ENCODE measurements at regions not wholly inside any gene's neighbourhood (a gene's known extent, or its start where the extent isn't known, plus 50 kb on each side); places are given as distances from the start of the nearest gene placed in this dataset.
A peak's percentile ranks its signal among the peaks of the same experiment; 100 is the strongest.

- no peaks in the 10 kb centered on the region for H3K9me3 ChIP-seq
- no peak for TF ChIP-seq CTCF (IDR thresholded peaks at IDR 0.05)
- H3K4me3 ChIP-seq = no peak overlapping the region
- intact Hi-C loops (cut with DNase I, micrococcal nuclease) = no loop called here
- peaks cover 4% of the 10 kb centered on the region for H3K4me1 ChIP-seq (ENCODE audit: low read depth)
- no peaks in the 10 kb centered on the region for H3K36me3 ChIP-seq (ENCODE audit: low read depth)
- peak; percentile 92 for ATAC-seq
- DNase-seq = peak in 1 of 3 donors; percentile 73
Measured at GRCh38 chr3:23079976-23080375, 123.2 kb upstream of the UBE2E2 start.

- peaks cover 4% of the 10 kb centered on the region for H3K4me1 ChIP-seq (ENCODE audit: low read depth)
- ATAC-seq (no peak), DNase-seq (no peak)
- TF ChIP-seq CTCF (IDR thresholded peaks at IDR 0.05) = no peak
- intact Hi-C loops (cut with DNase I, micrococcal nuclease) = no loop called here
- H3K36me3 ChIP-seq (ENCODE audit: low read depth) = no peaks in the 10 kb centered on the region
- H3K9me3 ChIP-seq = no peaks in the 10 kb centered on the region
- H3K4me3 ChIP-seq = no peak overlapping the region
Measured at GRCh38 chr3:23083701-23084100, 119.4 kb upstream of the UBE2E2 start.

GRCh38 chr3:23084367-23084766, 118.8 kb upstream of the UBE2E2 start:
- intact Hi-C loops (cut with DNase I, micrococcal nuclease) = no loop called here
- H3K9me3 ChIP-seq = no peaks in the 10 kb centered on the region
- no peak for ATAC-seq
- no peaks in the 10 kb centered on the region for H3K36me3 ChIP-seq (ENCODE audit: low read depth)
- no peak for DNase-seq
- peaks cover 4% of the 10 kb centered on the region for H3K4me1 ChIP-seq (ENCODE audit: low read depth)
- TF ChIP-seq CTCF (IDR thresholded peaks at IDR 0.05) = no peak
- H3K4me3 ChIP-seq = no peak overlapping the region

GRCh38 chr3:23085261-23085660, 117.9 kb upstream of the UBE2E2 start:
- ATAC-seq (no peak), DNase-seq (no peak)
- H3K9me3 ChIP-seq = no peaks in the 10 kb centered on the region
- H3K36me3 ChIP-seq (ENCODE audit: low read depth) = no peaks in the 10 kb centered on the region
- intact Hi-C loops (cut with DNase I, micrococcal nuclease) = no loop called here
- peaks cover under 1% of the 10 kb centered on the region for H3K4me1 ChIP-seq (ENCODE audit: low read depth)
- no peak for TF ChIP-seq CTCF (IDR thresholded peaks at IDR 0.05)
- H3K4me3 ChIP-seq = no peak overlapping the region

- Histone ChIP-seq H3K9me3 (no peaks in the 10 kb centered on the region), H3K36me3 (ENCODE audit: low read depth) (no peaks in the 10 kb centered on the region), H3K4me3 (no peak overlapping the region), H3K4me1 (ENCODE audit: low read depth) (no peaks in the 10 kb centered on the region)
- intact Hi-C loops (cut with DNase I, micrococcal nuclease) = no loop called here
- DNase-seq = no peak
- no peak for TF ChIP-seq CTCF (IDR thresholded peaks at IDR 0.05)
- no peak for ATAC-seq
Measured at GRCh38 chr3:23086331-23086730, 116.8 kb upstream of the UBE2E2 start.

GRCh38 chr3:23086831-23087230, 116.3 kb upstream of the UBE2E2 start:
- no peak for DNase-seq
- Histone ChIP-seq H3K4me3 (no peak overlapping the region), H3K9me3 (no peaks in the 10 kb centered on the region), H3K4me1 (ENCODE audit: low read depth) (no peaks in the 10 kb centered on the region), H3K36me3 (ENCODE audit: low read depth) (no peaks in the 10 kb centered on the region)
- no peak for ATAC-seq
- TF ChIP-seq CTCF (IDR thresholded peaks at IDR 0.05) = no peak
- intact Hi-C loops (cut with DNase I, micrococcal nuclease) = no loop called here

Measured in mucosa of descending colon (tissue), 3 donors.